ENCODE measurements at regions not wholly inside any gene's neighbourhood (a gene's known extent, or its start where the extent isn't known, plus 50 kb on each side); places are given as distances from the start of the nearest gene placed in this dataset.
"Not testable (repeated sequence)": the region's sequence is repeated elsewhere in the genome, so short reads cannot be mapped to it uniquely, and the experiment has no call there.

- no peak overlapping the region for H2AFZ ChIP-seq (ENCODE audit: low read length)
- no peaks in the 10 kb centered on the region for H4K20me1 ChIP-seq (ENCODE audit: insufficient read depth, low read length, poor library complexity, severe bottlenecking)
- no peaks in the 10 kb centered on the region for H3K9me2 ChIP-seq (replicated peaks; ENCODE audit: low read depth, low read length)
- no peaks in the 10 kb centered on the region for H3K79me2 ChIP-seq (ENCODE audit: insufficient read depth, low read length)
- TF ChIP-seq CTCF (conservative IDR thresholded peaks at IDR 0.05; ENCODE audit: low read length) (no peak), EZH2phosphoT487 (IDR thresholded peaks at IDR 0.05; ENCODE audit: borderline replicate concordance) (no peak)
- no peaks in the 10 kb centered on the region for H3K27me3 ChIP-seq (ENCODE audit: insufficient read depth, low read length, poor library complexity, severe bottlenecking)
- no peaks in the 10 kb centered on the region for H3K9me3 ChIP-seq (ENCODE audit: insufficient read depth, low read depth, low read length)
- H3K4me1 ChIP-seq (ENCODE audit: insufficient read depth, low read length, poor library complexity, severe bottlenecking), result no peaks in the 10 kb centered on the region
- no peak overlapping the region for H3K9ac ChIP-seq (ENCODE audit: low read depth, low read length, poor library complexity, severe bottlenecking)
- no peak overlapping the region for H3K4me2 ChIP-seq (ENCODE audit: low read depth, low read length, poor library complexity, severe bottlenecking)
- no peak overlapping the region for H3K4me3 ChIP-seq (ENCODE audit: low read length, poor library complexity, severe bottlenecking)
- no peaks in the 10 kb centered on the region for H3F3A ChIP-seq (ENCODE audit: low read depth)
- H3K36me3 ChIP-seq (ENCODE audit: insufficient read depth, low read length), result no peaks in the 10 kb centered on the region
These were observed 192.9 kb downstream of the EVX1 start for GRCh38 chr7:27435461-27435860.

GRCh38 chr7:27438881-27439589 lies 196.4 kb downstream of the EVX1 start:
- Histone ChIP-seq H2AFZ (ENCODE audit: low read length) (no peak overlapping the region), H3K9me3 (ENCODE audit: insufficient read depth, low read depth, low read length) (no peaks in the 10 kb centered on the region)

GRCh38 chr7:27442455-27442854 lies 199.9 kb downstream of the EVX1 start:
- H3K27me3 ChIP-seq (ENCODE audit: insufficient read depth, low read length, poor library complexity, severe bottlenecking), result no peaks in the 10 kb centered on the region
- H3K9me3 ChIP-seq (ENCODE audit: insufficient read depth, low read depth, low read length), result no peaks in the 10 kb centered on the region
- no peaks in the 10 kb centered on the region for H3K9me2 ChIP-seq (replicated peaks; ENCODE audit: low read depth, low read length)

More at GRCh38 chr7:27438881-27439589, 196.4 kb downstream of the EVX1 start:
- TF ChIP-seq CTCF (conservative IDR thresholded peaks at IDR 0.05; ENCODE audit: low read length) (no peak), EZH2phosphoT487 (IDR thresholded peaks at IDR 0.05; ENCODE audit: borderline replicate concordance) (no peak)
- no peaks in the 10 kb centered on the region for H3K79me2 ChIP-seq (ENCODE audit: insufficient read depth, low read length)
- no peaks in the 10 kb centered on the region for H3K4me1 ChIP-seq (ENCODE audit: insufficient read depth, low read length, poor library complexity, severe bottlenecking)
- no peaks in the 10 kb centered on the region for H3K36me3 ChIP-seq (ENCODE audit: insufficient read depth, low read length)
- H3K4me2 ChIP-seq (ENCODE audit: low read depth, low read length, poor library complexity, severe bottlenecking), result no peak overlapping the region
- no peak overlapping the region for H3K4me3 ChIP-seq (ENCODE audit: low read length, poor library complexity, severe bottlenecking)
- no peak overlapping the region for H3K9ac ChIP-seq (ENCODE audit: low read depth, low read length, poor library complexity, severe bottlenecking)
- no peaks in the 10 kb centered on the region for H4K20me1 ChIP-seq (ENCODE audit: insufficient read depth, low read length, poor library complexity, severe bottlenecking)
- H3F3A ChIP-seq (ENCODE audit: low read depth), result no peaks in the 10 kb centered on the region
- no peaks in the 10 kb centered on the region for H3K9me2 ChIP-seq (replicated peaks; ENCODE audit: low read depth, low read length)
- H3K27me3 ChIP-seq (ENCODE audit: insufficient read depth, low read length, poor library complexity, severe bottlenecking), result no peaks in the 10 kb centered on the region

GRCh38 chr7:27449046-27449445 lies 206.4 kb downstream of the EVX1 start:
- H3K4me2 ChIP-seq (ENCODE audit: low read depth, low read length, poor library complexity, severe bottlenecking), result not testable (repeated sequence)

More at GRCh38 chr7:27442455-27442854, 199.9 kb downstream of the EVX1 start:
- no peaks in the 10 kb centered on the region for H3F3A ChIP-seq (ENCODE audit: low read depth)
- H3K4me2 ChIP-seq (ENCODE audit: low read depth, low read length, poor library complexity, severe bottlenecking), result no peak overlapping the region
- no peaks in the 10 kb centered on the region for H3K36me3 ChIP-seq (ENCODE audit: insufficient read depth, low read length)
- no peaks in the 10 kb centered on the region for H3K79me2 ChIP-seq (ENCODE audit: insufficient read depth, low read length)
- H2AFZ ChIP-seq (ENCODE audit: low read length), result no peak overlapping the region
- no peak overlapping the region for H3K4me3 ChIP-seq (ENCODE audit: low read length, poor library complexity, severe bottlenecking)
- TF ChIP-seq CTCF (conservative IDR thresholded peaks at IDR 0.05; ENCODE audit: low read length), result no peak
- H3K9ac ChIP-seq (ENCODE audit: low read depth, low read length, poor library complexity, severe bottlenecking), result no peak overlapping the region
- H3K4me1 ChIP-seq (ENCODE audit: insufficient read depth, low read length, poor library complexity, severe bottlenecking), result no peaks in the 10 kb centered on the region
- H4K20me1 ChIP-seq (ENCODE audit: insufficient read depth, low read length, poor library complexity, severe bottlenecking), result no peaks in the 10 kb centered on the region

More at GRCh38 chr7:27449046-27449445, 206.4 kb downstream of the EVX1 start:
- H4K20me1 ChIP-seq (ENCODE audit: insufficient read depth, low read length, poor library complexity, severe bottlenecking); H3F3A ChIP-seq (ENCODE audit: low read depth); H3K79me2 ChIP-seq (ENCODE audit: insufficient read depth, low read length); H3K4me1 ChIP-seq (ENCODE audit: insufficient read depth, low read length, poor library complexity, severe bottlenecking); H3K9ac ChIP-seq (ENCODE audit: low read depth, low read length, poor library complexity, severe bottlenecking); H3K4me3 ChIP-seq (ENCODE audit: low read length, poor library complexity, severe bottlenecking); H3K9me2 ChIP-seq (replicated peaks; ENCODE audit: low read depth, low read length); H3K27me3 ChIP-seq (ENCODE audit: insufficient read depth, low read length, poor library complexity, severe bottlenecking); H3K36me3 ChIP-seq (ENCODE audit: insufficient read depth, low read length); H3K9me3 ChIP-seq (ENCODE audit: insufficient read depth, low read depth, low read length); H2AFZ ChIP-seq (ENCODE audit: low read length): not testable (repeated sequence)
